ENCODE measurements at regions not wholly inside any gene's neighbourhood (a gene's known extent, or its start where the extent isn't known, plus 50 kb on each side); places are given as distances from the start of the nearest gene placed in this dataset.

DNA sequence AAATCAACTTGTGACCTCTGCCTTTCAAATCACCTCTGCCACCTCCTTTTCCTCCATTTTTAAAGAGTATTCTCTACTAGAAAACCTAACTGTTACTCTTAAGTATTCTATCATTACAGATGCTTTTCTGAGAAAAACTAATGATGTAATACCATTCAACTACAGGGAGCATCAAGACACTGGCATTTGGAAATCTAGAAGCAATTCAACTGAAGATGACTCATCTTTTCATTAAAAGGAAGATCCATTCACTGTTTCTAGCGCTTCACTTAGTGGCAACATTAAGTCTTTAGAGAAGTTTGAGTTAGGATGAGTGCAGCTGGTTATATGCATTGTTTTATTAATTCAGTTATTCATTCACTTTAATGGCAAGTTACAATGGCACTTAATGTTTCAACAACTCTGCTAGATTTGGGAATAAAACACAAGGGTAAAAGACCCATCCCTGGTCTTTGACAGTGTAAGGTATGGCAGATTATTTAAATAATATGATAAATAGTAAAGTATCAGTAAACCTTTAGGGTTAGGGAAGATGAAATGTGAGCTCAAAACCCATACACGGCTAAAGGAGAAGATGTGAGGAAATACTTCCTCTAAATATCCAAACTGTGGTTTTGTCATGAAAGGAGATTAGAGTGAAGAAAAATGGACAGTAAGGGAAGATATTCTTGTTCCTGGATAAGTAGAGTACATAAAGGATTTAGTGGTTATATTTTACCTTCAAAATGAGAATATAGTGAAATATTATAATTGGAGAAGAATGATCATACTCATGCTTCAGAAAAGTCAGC lies 61.7 kb downstream of the KCNJ2 start:
- no peak for DNase-seq

- no peak for DNase-seq
Measured at GRCh38 chr17:70232466-70232865, 63.1 kb downstream of the KCNJ2 start.

DNA sequence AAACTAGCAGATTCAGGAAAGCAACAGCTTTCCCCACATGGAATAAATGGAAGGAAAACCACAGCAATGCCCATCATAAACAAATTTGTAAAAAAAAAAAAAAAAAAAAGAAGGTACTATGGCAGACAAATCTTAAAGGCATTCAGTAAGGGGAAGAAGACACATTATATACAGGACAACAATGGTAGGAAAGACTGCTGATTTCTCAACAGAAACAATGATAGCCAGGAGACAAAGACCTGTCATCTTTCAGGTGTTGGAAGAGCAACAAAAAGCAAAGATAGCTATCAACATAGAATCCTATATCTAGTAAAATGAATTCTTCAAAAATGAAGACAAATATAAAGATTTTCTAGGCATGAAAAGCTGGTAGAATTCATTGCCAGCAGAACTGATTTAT lies 65.9 kb downstream of the KCNJ2 start:
- DNase-seq, result no peak

DNA sequence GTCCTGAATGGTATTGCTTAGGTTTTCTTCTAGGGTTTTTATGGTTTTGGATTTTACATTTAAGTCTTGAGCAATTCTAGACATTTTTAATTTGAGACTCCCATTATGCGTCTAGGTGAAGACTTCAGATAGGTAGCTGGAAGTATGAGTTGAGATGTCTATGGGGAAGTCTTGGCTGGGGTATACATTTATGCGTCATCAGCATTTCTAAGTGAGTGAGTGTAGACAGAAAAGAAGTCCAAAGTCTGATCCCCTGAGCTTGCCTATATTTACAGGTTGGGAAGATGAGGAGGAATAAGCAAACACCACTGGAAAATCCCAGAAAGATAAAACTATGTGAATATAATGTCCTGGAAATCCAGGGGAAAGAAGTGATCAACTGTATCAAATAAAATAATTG lies 68.9 kb downstream of the KCNJ2 start:
- DNase-seq, result no peak

DNA sequence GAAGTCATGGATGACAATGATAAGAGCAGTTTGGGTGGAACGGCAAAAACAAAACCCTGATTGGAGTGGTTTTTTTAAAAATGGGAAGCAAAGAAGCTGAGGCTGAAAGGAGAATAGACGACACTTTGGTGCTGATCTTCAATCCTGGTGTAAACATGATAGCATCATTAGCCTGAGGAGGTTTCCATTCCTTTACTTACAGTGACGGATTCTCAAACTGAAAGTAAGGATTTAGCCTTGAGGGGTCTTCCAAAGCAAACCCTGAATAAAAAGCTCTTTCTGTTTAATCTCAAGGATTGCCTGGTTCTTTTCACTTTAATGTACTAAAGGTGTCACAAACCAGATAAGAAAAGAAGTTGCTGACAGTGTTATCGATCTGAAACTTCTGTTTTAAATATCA lies 69.3 kb downstream of the KCNJ2 start:
- no peak for DNase-seq

DNA sequence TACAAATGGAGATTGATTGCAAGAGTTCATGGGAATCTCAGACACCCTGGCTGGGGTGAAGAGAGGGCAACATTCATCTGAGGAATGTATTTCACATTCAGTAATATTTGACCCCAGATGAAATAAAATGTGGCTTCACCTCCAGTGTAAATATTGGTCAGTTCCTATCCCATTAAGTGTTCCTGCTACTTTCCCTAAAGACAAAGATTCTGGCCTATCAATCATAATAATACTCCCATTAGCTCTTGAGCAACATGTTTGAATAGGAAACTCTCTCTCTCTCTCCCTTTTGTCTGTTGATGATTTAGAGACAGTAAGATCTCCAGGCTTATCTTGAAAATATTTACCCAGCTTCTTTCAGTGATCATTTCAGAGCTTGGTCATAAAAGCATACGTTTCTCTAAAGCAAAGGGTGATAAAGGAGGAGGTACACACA lies 70.1 kb downstream of the KCNJ2 start:
- DNase-seq, result no peak

GRCh38 chr17:70241071-70241470 lies 71.7 kb downstream of the KCNJ2 start:
- no peak for DNase-seq

GRCh38 chr17:70242781-70243437 lies 73.6 kb downstream of the KCNJ2 start:
- no peak for DNase-seq

DNA sequence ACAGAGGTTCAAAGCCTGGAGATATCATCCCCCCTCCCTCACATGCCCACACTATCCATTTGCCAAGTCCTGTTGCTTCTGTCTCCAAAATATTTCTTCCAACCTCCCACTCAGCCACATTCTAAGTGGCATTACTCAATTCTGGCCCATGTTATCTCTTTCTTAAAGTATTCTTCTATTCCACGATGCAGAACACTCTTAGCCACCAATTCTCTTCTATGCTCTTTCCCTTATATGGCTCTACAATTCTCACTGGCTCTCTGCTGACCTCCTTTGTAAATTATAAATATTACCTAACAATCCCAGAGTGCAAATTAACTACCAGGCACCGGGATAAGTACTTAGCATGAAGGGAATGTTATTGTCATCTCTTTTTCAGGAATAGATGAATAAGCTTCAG lies 82.4 kb downstream of the KCNJ2 start:
- DNase-seq, result no peak

DNA sequence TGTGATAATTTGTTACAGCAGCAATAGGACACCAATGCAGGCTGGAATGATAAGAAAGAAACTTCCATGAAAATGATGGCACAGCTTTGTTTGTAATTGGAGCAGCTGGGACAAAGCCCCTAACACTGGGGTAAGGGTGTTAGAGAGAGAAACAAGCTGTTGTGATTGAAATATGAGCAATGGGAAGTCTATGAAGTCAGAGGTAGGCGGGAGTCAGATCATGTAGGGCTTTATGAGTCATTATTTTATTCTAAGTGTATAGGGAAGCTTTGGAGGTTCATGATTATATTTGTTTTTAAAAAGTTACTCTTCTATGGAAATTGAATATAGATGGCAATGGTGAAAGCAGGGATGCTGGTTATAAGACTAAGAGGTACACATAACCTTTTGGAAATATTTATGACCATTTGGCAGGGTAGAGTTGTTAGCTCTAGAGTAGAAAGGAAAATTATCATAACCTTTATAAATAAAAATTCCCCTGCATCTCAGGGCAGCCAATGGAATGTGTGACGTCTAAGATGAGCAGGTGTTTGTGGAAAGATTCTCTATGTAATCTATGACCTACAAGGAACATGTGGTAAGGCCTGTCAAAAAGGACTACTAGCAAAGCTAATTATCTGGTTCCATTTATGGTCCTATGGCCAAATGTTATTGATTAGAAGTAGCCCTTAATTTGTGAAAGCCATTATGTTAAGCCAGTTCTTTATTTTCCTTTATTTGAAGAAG lies 85.6 kb downstream of the KCNJ2 start:
- DNase-seq, result no peak

DNA sequence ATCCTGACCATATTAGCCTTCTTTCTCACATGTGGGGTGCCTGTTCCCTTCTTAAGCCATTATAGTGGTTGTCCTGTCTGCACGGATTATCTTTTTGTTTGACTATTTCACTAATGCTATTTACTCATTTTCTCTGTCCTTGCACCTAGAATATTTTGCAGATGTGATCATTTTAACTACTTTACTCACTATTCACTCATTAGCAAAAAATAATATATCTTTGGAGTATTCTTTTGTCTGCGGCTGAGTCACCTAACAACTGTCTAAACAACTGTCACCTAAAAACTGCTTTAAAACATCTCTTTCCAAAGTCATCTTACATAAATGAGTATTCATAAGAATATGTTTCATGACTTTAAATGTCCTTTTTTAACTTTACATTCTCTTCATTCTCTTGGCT lies 87.4 kb downstream of the KCNJ2 start:
- no peak for DNase-seq

DNA sequence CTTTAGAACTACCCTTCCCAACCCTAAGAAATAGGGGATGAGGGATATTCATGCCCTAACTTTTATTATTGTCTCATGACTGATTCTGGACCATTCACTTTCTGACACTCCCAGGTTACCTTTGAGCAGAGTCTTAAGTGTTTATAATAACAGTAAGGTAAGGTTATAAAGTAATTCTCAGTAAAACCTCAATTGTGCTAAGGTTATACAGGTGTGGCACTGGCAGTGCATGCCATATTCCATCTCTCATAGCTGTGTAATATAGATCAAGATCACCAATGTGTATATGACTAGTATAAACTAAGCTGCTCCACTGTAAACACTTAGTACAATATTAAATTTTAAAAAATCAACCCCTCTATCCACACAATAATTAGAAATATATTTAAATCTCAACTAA lies 89.1 kb downstream of the KCNJ2 start:
- DNase-seq, result no peak

DNA sequence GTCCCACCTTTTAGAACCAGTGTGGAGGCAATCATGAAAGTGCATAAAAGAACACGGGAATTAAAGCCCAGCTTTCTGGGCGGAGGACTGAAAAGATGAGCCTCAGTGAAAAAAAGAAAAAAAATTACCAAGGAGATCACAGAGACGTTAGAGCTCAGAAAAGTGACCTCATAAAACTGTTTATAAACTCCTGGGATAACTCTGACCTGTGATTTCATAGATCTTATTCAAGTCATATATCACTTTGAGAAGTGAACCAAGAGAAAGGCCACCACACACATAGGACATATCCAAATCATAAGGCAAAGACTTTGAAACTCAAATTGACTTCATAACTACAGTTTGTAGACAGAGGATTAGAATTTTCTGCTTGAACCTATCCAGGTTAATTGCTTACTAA lies 90.1 kb downstream of the KCNJ2 start:
- no peak for DNase-seq

GRCh38 chr17:70261170-70261569 lies 91.8 kb downstream of the KCNJ2 start:
- DNase-seq, result no peak

GRCh38 chr17:70265471-70265870 lies 96.1 kb downstream of the KCNJ2 start:
- DNase-seq, result no peak

DNA sequence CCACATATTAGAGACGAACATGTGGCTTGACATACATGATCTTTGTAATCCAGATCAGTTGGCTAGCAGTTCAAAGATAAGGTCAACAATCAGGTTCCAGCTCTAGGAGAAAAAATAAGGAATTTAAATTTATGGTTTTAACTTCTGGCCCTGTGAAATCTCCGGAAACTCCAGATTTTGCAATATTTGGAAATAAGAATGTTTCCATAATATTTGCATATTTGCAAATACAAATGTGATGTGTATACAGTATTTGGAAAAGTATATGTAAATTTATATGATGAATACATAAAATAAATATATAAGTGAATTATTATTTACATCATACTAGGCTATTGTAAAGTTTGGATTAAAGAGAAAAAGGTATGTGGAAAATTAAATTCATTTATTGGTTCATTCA lies 97.1 kb downstream of the KCNJ2 start:
- no peak for DNase-seq

- DNase-seq, result no peak
Measured at GRCh38 chr17:70268383-70268782, 99.1 kb downstream of the KCNJ2 start.

- no peak for DNase-seq
Measured at GRCh38 chr17:70270554-70270953, 101.2 kb downstream of the KCNJ2 start.

DNA sequence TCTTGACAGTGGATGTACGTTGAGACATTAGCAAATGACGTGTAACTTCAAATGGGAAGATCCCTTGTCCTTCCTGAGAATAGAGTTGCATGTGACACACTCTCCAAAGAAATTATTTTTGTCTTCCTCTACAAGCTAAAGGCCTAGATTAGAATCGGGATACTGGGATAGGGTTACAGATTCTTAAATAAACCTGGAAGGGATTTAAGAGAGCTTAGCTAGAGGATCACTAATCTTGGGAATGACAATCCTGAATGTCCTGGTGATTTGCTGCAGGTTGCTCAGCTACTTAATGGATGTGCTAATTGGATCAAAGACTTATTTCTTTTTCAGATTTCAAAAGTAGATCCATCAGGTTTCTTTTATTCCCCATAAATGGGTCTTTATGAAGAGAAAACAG lies 101.9 kb downstream of the KCNJ2 start:
- no peak for DNase-seq

GRCh38 chr17:70271672-70272071 lies 102.3 kb downstream of the KCNJ2 start:
- DNase-seq, result no peak

DNA sequence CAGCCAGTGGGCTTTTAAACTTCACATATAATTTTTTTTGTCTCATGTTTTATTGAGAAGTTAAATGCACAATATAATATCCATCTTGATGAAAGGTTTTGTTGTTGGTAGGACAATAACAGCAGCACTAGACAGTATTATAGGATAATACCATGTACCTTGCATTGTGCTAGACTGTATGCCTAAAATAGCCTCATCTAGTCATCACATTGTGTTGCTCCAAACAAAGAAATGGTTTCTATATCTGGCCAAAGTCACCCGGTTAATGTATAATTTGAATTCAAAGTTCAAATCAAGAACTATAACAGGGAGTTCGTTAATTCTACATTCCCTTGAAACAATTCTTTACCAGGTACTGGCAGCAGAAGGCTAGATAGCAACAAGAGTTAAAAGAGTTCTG lies 104.9 kb downstream of the KCNJ2 start:
- DNase-seq, result no peak

DNA sequence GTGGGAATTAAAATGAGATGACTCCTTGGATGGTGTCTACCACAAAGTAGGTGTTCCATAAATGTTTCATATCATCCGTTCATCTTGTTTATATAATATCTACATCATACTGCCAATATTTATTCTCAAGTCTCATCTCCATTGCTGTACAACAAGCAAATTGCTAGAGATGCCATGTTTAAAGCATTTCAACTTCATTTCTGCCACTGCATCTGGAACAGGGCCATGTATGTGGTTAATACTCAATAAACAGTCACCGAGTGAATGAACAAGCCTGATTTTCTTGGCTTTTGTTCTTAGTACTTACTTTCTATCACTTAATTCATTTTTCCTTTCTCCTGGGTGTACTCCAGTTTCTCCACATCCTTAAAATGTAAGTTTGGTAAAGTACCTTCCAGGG lies 107.6 kb downstream of the KCNJ2 start:
- DNase-seq, result no peak

DNA sequence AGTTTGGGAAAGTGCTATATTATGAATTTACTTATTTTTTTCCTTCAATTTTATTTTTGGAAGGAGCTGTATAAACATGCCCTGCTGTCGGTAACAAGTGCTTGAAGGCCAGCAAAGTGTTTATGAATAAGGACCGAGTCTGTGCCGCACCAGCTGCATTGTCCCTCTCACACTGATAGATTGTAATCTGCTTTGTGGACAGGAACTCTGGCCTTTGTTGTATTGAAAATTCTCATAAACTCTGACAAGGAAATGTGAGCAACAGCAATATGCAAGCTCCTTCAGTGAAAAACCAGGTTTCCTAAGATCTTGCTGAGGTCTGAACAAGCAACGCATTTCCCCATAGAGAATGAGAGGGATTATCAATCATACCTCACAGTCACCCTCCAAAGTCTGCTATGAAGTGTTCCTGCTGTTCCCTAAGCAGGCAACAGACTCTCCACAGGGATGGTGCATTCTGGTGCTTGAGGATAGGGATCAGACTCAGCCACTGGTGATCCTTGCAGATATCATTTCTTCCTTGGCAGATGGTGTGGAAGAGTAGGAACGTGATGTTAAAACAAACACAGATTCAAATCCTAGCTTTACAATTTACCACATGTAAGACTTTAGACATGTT lies 109.6 kb downstream of the KCNJ2 start:
- no peak for DNase-seq

DNA sequence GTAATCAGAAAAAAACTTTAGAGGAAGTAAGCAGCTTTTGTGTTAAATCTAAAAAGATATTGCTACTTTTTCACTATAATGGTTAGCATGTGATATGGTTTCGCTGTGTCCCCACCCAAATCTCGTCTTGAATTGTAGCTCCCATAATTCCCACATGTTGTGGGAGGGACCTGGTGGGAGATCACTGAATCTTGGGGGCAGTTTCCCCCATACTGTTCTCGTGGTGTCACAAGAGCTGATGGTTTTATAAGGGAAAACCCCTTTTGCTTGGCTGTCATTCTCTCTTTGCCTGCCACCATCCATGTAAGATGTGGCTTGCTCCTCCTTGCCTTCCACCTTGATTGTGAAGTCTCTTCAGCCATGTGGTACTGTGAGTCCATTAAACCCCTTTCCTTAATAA lies 117.1 kb downstream of the KCNJ2 start:
- DNase-seq, result no peak

All from activated T-cell treated with anti-CD3 and anti-CD28 coated beads, Interleukin-2, amount 50 U/mL, for 48 hours (primary cell).